Hepatocyte (in vitro differentiated cells): ENCODE measurements at regions not wholly inside any gene's neighbourhood (a gene's known extent, or its start where the extent isn't known, plus 50 kb on each side); places are given as distances from the start of the nearest gene placed in this dataset.

Experiments used
- DNase-seq: peaks from one replicate; pipeline ENCODE4 v3.0.0-alpha.2; 2016; ENCODE audit warnings: low spot score
- H2AFZ ChIP-seq: fragments of 200-600 bp; sonication (generic); 2 replicates; pipeline ENCODE4 v1.6.0; 2016; ENCODE audit warnings: antibody characterized with exemption, mild to moderate bottlenecking
- H3K27ac ChIP-seq: fragments of 200-600 bp; sonication (generic); 2 replicates; pipeline ENCODE4 v1.5.1; 2016; ENCODE audit warnings: mild to moderate bottlenecking
- H3K27me3 ChIP-seq: fragments of 200-600 bp; sonication (generic); 2 replicates; pipeline ENCODE4 v1.6.1; 2016
- H3K36me3 ChIP-seq: fragments of 200-600 bp; sonication (generic); replicated peaks from 2 replicates; pipeline ENCODE4 v1.5.1; 2016; ENCODE audit warnings: low read depth; ENCODE audit not compliant: insufficient read depth
- H3K4me1 ChIP-seq: fragments of 200-600 bp; sonication (generic); 2 replicates; pipeline ENCODE4 v1.5.1; 2016; ENCODE audit warnings: mild to moderate bottlenecking, moderate library complexity; ENCODE audit not compliant: insufficient read depth
- H3K4me2 ChIP-seq: fragments of 200-600 bp; sonication (generic); 2 replicates; pipeline ENCODE4 v1.6.0; 2016
- H3K4me3 ChIP-seq: fragments of 200-600 bp; sonication (generic); 2 replicates; pipeline ENCODE4 v1.5.1; 2016; ENCODE audit warnings: mild to moderate bottlenecking
- H3K79me2 ChIP-seq: fragments of 200-600 bp; sonication (generic); 2 replicates; pipeline ENCODE4 v1.6.0; 2017; ENCODE audit warnings: mild to moderate bottlenecking
- H3K9me2 ChIP-seq: fragments of 200-600 bp; sonication (generic); replicated peaks from 2 replicates; pipeline ENCODE4 v1.6.0; 2017; ENCODE audit warnings: mild to moderate bottlenecking; ENCODE audit not compliant: insufficient read depth
- H3K9me3 ChIP-seq: fragments of 200-600 bp; sonication (generic); 2 replicates; pipeline ENCODE4 v1.5.1; 2016; ENCODE audit warnings: low read depth, mild to moderate bottlenecking
- H4K20me1 ChIP-seq: fragments of 200-600 bp; sonication (generic); 2 replicates; pipeline ENCODE4 v1.6.0; 2016; ENCODE audit warnings: mild to moderate bottlenecking; ENCODE audit not compliant: insufficient read depth, poor library complexity, severe bottlenecking
- EZH2 ChIP-seq: fragments of 200-600 bp; sonication (generic); IDR thresholded peaks from 2 replicates; pipeline ENCODE4 v1.6.1; 2016; ENCODE audit warnings: antibody characterized with exemption, mild to moderate bottlenecking, borderline replicate concordance
- EZH2phosphoT487 ChIP-seq: fragments of 200-600 bp; sonication (generic); IDR thresholded peaks from one replicate; pipeline ENCODE4 v1.6.1; 2018; ENCODE audit warnings: antibody characterized with exemption, mild to moderate bottlenecking, low read depth, moderate library complexity; ENCODE audit not compliant: unreplicated experiment, severe bottlenecking
- WGBS: methylation state at CpG from one replicate; pipeline ENCODE4 v1.1.6; 2016; ENCODE audit warnings: low lambda C conversion rate; ENCODE audit errors: missing lambda C conversion rate; 5-methylcytosine and 5-hydroxymethylcytosine counted together
- TF ChIP-seq, protein P1 (sequence below): fragments of 200-600 bp; sonication (generic); IDR thresholded peaks from 2 replicates; pipeline ENCODE4 v1.5.1; 2016; ENCODE audit warnings: antibody characterized with exemption, mild to moderate bottlenecking; ENCODE audit not compliant: poor library complexity

DNA sequence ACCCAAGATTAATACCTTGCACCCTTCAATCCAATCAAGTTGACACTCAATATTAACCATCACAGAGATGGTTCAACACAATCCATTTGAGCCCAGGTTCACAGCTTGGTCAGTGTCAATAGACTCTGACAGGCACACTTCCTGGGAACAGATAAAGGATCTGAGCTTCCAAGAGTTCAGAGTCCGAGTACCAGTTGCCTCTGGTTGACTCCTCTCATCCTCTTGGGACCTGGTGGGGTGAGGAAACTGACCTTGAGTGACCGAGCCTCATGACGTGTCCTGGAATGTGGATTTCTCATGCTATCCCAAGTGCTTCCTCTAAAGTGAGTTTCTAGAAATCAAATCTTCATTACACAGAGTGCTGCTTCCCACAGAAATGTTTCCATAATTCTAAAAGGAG, 162.0 kb downstream of the CYP26A1 start:
- 66% methylated on average over 3 of the region's 3 CpGs for WGBS
- Histone ChIP-seq H3K4me2 (no peak overlapping the region), H3K27me3 (no peaks in the 10 kb centered on the region), H3K27ac (no peak overlapping the region), H4K20me1 (no peaks in the 10 kb centered on the region), H2AFZ (no peak overlapping the region), H3K9me2 (no peaks in the 10 kb centered on the region), H3K4me1 (peaks cover 3% of the 10 kb centered on the region), H3K36me3 (no peaks in the 10 kb centered on the region), H3K79me2 (no peaks in the 10 kb centered on the region), H3K4me3 (no peak overlapping the region), H3K9me3 (no peaks in the 10 kb centered on the region)
- TF ChIP-seq EZH2 (no peak), EZH2phosphoT487 (no peak)
- TF ChIP-seq, protein P1, sequence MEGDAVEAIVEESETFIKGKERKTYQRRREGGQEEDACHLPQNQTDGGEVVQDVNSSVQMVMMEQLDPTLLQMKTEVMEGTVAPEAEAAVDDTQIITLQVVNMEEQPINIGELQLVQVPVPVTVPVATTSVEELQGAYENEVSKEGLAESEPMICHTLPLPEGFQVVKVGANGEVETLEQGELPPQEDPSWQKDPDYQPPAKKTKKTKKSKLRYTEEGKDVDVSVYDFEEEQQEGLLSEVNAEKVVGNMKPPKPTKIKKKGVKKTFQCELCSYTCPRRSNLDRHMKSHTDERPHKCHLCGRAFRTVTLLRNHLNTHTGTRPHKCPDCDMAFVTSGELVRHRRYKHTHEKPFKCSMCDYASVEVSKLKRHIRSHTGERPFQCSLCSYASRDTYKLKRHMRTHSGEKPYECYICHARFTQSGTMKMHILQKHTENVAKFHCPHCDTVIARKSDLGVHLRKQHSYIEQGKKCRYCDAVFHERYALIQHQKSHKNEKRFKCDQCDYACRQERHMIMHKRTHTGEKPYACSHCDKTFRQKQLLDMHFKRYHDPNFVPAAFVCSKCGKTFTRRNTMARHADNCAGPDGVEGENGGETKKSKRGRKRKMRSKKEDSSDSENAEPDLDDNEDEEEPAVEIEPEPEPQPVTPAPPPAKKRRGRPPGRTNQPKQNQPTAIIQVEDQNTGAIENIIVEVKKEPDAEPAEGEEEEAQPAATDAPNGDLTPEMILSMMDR = no peak
- peak; percentile 61 for DNase-seq

DNA sequence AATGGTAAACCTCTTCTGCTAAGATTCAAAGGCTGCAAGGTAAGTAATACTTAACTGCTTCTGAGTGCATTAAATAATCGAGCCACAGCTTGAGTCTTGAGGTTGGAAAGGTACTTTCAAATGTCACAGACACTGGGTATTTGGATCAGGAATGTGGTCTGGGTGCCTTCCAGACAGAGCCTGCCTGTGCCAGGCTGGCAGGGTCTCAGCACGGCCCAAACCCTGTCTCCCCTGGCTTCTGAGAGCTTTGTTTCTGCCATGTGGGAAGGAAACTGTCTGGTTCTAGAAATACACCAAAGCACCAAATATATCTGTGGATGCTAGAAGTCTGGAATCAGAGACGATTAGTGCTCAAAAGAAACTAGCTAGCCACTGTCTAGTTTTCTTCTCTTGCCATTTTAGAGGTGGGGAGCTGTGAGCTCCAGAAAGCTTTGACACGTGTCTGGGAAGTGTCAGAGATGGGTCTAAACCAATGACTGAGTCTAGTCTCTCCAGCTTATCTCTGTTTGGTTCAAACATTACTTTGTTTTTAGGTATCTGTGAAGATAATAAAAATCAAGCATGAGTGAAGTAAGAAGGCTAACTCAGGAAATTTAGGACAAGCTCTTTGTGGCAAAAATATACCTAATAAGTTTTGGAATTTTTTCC, 162.8 kb downstream of the CYP26A1 start:
- no peaks in the 10 kb centered on the region for H4K20me1 ChIP-seq
- TF ChIP-seq EZH2 (no peak), EZH2phosphoT487 (no peak)
- TF ChIP-seq, protein P1 = no peak
- H3K9me2 ChIP-seq = no peaks in the 10 kb centered on the region
- no peaks in the 10 kb centered on the region for H3K27me3 ChIP-seq
- H3K4me2 ChIP-seq = no peak overlapping the region
- no peaks in the 10 kb centered on the region for H3K36me3 ChIP-seq
- WGBS = 63% methylated on average over 4 of the region's 4 CpGs
- H3K4me1 ChIP-seq = peaks cover 3% of the 10 kb centered on the region
- no peak for DNase-seq
- no peaks in the 10 kb centered on the region for H3K9me3 ChIP-seq
- no peaks in the 10 kb centered on the region for H3K79me2 ChIP-seq
- H2AFZ ChIP-seq = no peak overlapping the region
- no peak overlapping the region for H3K27ac ChIP-seq
- H3K4me3 ChIP-seq = no peak overlapping the region

DNA sequence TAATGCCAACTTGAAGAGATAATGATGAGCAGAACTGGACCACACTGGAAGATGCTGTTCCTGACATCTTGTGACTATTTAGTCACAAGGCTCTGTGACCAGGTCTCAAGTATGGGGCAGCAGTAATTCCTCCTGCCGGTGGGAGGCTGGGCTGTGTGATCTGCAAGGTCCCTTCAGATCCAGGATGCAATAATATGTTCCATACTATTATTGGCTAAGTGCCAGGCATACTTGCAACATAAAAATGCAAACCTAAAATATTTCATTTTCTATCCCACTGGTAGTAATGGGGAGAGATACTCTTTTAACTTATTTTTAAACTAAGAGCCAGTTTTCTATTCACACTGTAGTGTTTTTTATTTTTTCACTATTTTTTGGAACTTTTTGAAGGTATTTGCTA, 171.5 kb downstream of the CYP26A1 start:
- Histone ChIP-seq H3K27ac (no peak overlapping the region), H3K27me3 (no peaks in the 10 kb centered on the region), H3K9me3 (no peaks in the 10 kb centered on the region), H2AFZ (no peak overlapping the region), H3K4me3 (no peak overlapping the region), H3K36me3 (no peaks in the 10 kb centered on the region), H3K79me2 (no peaks in the 10 kb centered on the region), H3K9me2 (no peaks in the 10 kb centered on the region), H3K4me2 (no peak overlapping the region), H3K4me1 (no peaks in the 10 kb centered on the region), H4K20me1 (no peaks in the 10 kb centered on the region)
- 0% methylated on average over 1 of the region's 1 CpG for WGBS
- DNase-seq = no peak
- no peak for TF ChIP-seq EZH2phosphoT487
- TF ChIP-seq, protein P1 = no peak
- no peak for TF ChIP-seq EZH2
